HG03521 (cell line): ENCODE measurements at regions not wholly inside any gene's neighbourhood (a gene's known extent, or its start where the extent isn't known, plus 50 kb on each side); places are given as distances from the start of the nearest gene placed in this dataset.

ENCODE experiments used
- ATAC-seq: cut with Tn5 transposase; IDR thresholded peaks from one replicate; pipeline ENCODE4 v1.9.1; 2021; ENCODE audit warnings: mild to moderate bottlenecking, moderate library complexity; ENCODE audit not compliant: unreplicated experiment

DNA sequence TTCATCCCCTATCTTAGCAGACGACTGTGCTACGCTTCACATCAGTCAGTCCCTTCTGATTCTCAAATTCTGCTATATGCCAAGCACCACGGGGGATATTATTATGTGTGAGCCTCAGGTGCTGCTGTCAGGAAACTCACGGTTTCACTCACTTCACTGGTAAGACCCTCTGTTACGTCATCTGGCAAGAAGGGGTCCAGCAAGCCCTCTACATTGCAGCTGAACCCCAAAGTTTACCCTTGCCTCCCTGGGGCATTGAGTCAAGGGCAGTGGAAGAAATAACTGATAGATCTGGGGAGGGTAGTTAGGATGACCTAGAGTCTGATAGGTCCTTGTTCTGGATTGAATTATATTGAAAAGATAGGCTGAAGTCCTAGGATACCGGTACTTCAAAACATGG, 237.4 kb downstream of the RRAGC start:
- no peak for ATAC-seq

DNA sequence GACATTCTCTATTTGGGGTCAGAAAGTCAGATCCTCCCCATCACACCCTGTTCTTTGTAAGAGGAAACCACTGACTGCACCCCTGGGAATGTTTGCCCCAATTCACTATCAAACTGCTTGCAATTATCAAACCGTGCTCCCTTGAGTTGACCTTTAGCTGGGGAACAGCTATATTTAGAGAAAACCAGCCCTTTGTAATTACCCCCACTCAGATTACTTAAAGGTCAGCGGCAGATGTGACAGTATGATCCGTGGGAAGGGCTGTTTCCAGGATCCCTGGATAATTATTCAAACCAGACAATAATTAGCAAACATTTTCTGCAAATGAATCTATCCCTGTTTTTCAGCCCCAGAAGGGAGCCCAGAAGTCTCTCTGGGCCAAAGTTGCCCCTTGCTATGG, 242.7 kb downstream of the RRAGC start:
- ATAC-seq, result no peak

- ATAC-seq, result no peak
Observed at GRCh38 chr1:38615680-38616079, 243.9 kb downstream of the RRAGC start.

- ATAC-seq, result no peak
Observed at GRCh38 chr1:38614861-38615260, 244.7 kb downstream of the RRAGC start.

- ATAC-seq, result no peak
Observed at GRCh38 chr1:38613996-38614395, 245.6 kb downstream of the RRAGC start.

GRCh38 chr1:38612951-38613350, 246.6 kb downstream of the RRAGC start:
- no peak for ATAC-seq

DNA sequence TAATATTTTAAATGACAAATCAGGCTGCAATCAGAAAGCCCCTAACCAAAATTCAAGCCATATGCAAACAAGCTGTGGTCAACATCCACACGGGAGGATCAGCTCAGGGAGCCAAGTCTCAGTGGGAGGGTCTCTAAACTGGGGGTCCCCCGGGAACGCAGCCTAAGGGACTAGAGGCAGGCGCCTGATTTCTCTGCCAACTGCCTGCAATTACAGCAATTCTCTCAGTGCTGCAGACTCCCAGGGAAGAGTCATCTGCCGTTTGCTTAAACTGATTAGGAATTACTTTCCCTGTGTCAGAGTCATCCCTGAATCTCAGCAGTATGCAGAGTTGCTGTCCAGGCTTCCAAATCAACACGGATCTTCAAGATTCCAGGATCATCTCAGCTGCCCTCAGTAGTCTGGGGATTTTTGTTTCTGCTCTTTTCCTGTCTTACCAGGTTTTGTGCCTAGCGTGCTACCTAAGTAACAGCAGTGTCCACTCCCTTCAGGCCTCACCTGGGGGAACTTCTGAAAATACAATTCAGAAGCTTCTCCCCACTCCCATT, 247.8 kb downstream of the RRAGC start:
- ATAC-seq, result no peak

- ATAC-seq, result no peak
Observed at GRCh38 chr1:38609166-38610025, 250.2 kb downstream of the RRAGC start.

- ATAC-seq, result no peak
Observed at GRCh38 chr1:38608202-38608864, 251.2 kb downstream of the RRAGC start.

DNA sequence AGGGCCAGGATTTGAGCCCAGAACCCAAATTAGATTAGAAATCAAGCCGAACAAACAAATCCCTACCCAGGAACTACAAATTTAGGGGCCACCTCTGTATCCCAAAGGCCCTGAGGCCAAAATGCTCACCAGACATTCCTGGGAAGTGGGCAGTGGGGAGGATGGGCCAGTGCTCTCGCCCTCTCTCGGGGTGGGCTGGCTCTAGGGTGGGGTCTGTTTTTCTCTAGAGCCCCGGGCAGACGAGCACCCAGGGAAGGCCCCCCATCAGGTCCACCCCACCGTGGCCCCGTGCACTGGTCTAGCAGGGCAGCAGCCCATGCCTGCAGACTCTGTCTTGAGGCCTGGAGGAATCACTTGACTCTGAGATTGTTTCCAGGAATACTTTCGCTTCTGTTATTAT, 252.0 kb downstream of the RRAGC start:
- no peak for ATAC-seq

DNA sequence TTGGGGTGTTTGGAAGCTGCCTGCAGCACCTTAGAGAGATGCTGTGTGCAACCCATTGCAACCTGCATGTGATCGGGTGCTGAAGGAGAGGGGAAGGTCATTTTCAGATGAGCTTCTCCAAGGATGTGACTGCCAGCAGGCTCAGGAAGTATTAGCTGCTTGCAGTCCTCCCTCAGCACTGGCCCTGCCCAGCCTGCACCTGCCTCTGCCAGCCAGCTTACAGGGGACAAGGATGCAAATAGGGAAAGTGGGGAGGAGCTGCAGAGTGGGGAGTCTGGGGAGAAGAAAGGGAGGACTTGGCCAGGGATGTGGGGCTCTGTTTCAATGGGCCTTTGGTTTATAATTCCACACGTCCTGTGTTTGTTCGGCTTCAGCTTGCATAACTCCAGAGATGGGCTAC, 254.5 kb downstream of the RRAGC start:
- ATAC-seq, result no peak

GRCh38 chr1:38603907-38604306, 255.7 kb downstream of the RRAGC start:
- ATAC-seq, result no peak

- ATAC-seq, result no peak
Observed at GRCh38 chr1:38600905-38601304, 258.7 kb downstream of the RRAGC start.

GRCh38 chr1:38600286-38600685, 259.3 kb downstream of the RRAGC start:
- ATAC-seq, result no peak

DNA sequence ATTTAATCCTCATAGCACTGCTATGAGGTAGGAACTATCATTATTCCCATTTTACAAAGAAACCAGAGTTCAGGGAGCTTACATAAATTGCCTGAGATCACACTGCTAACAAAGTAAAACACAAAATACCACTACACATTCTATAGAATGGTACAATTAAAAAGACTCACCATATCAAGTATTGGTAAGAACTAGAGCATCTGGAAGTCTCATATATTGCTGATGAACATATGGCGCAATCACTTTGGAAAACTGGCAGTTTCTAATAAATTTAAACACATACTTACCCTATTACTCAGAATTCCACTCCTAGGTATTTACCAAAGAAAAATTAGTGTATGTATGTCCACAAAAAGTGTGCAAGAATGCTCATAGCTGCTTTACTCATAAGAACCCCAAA, 261.5 kb downstream of the RRAGC start:
- ATAC-seq, result no peak

GRCh38 chr1:38589036-38589435, 270.5 kb downstream of the RRAGC start:
- ATAC-seq, result no peak

- no peak for ATAC-seq
Observed at GRCh38 chr1:38587766-38588165, 271.8 kb downstream of the RRAGC start.

DNA sequence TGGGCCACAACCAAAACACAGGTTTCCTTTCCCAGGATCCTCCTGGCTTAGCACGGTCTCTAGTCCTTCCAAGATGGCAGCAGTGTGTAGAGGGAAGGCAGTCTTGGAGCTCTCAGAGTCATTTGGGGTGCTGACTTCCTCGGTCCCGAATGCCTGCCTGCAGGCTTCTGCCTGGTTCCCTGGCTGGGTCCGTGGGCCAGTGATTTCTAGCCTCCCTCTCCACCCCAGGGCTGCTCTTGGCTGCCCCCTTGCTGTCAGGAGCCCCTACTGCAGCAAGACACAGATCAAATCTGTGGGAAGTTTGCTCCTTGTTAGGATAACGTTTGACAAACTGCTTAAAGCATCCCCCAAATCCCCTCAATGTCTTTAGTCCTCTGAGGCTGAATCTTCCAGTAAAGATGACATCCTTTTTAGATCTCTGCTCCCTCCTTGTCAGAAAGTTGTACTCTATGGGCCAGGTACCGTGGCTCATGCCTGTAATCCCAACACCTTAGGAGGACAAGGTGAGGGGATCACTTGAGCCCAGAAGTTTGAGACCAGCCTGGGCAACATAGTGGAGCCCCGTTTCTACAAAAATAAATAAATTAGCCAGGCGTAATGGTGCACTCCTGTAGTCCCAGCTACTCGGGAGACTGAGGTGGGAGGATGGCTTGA, 272.5 kb downstream of the RRAGC start:
- ATAC-seq, result no peak

DNA sequence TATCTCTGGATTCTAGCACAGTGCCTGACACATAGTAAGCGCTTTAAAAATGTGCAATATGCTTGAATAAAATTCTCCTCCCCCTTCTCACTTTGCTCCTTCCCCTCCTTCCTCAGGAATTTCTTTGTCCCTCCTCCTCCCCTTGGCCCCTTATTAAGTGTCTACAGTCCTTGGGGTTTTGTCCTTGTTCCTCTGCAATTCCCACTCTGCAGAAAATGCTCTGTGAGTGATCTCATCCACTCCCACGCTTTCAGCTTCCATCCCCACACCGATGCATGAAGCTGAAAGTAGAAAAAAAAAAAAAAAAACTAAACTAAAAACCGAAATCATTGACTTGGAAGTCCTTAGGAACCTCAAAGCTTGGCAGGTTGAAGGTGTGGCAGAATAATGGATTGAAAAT, 273.6 kb downstream of the RRAGC start:
- ATAC-seq, result no peak

- ATAC-seq, result no peak
Observed at GRCh38 chr1:38585460-38585859, 274.1 kb downstream of the RRAGC start.

GRCh38 chr1:38584448-38585355, 274.9 kb downstream of the RRAGC start:
- no peak for ATAC-seq
